GM19023 (cell line): ENCODE measurements at regions not wholly inside any gene's neighbourhood (a gene's known extent, or its start where the extent isn't known, plus 50 kb on each side); places are given as distances from the start of the nearest gene placed in this dataset.

Experiments
- ATAC-seq: cut with Tn5 transposase; IDR thresholded peaks from one replicate; pipeline ENCODE4 v1.9.1; 2021; ENCODE audit warnings: mild to moderate bottlenecking, moderate library complexity; ENCODE audit not compliant: unreplicated experiment

DNA sequence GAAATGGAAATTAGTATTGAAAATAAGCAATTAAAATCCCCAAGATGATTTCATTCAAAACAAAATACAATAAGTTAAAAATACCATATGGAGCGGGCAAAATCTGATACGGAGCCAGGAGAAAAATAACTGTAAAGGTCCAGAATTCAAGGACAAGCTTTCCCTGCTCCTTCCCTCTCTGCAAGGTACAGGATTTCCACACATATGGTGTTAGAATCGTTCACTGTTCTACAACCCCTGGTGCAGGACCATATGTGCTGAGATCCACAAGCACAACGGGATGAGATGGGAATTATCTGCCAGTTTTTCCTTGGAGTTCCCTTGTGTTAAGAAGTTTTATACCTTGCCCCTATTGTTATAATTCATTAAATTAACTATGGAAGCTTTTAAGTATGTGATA is 94.7 kb upstream of the DMAC1 start:
- no peak for ATAC-seq

DNA sequence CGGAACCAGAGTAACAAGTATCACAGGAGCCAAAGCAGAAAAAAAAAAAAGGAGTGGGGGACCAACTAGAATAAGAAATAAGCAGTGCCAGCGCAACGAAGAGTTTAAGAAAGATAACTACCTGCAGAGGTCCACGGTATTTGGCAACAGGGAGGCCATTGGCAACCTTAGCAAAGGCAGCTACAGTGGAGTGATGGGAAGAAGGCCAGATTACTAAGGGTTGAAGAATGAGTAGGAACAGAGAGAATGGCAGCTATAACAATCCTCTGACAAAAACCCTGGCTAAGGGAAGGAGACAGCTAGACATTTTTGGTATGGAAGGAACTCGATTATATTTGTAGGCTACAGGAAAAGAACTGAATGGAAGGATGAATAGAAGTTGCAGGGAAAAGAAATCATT is 93.4 kb upstream of the DMAC1 start:
- ATAC-seq, result no peak

DNA sequence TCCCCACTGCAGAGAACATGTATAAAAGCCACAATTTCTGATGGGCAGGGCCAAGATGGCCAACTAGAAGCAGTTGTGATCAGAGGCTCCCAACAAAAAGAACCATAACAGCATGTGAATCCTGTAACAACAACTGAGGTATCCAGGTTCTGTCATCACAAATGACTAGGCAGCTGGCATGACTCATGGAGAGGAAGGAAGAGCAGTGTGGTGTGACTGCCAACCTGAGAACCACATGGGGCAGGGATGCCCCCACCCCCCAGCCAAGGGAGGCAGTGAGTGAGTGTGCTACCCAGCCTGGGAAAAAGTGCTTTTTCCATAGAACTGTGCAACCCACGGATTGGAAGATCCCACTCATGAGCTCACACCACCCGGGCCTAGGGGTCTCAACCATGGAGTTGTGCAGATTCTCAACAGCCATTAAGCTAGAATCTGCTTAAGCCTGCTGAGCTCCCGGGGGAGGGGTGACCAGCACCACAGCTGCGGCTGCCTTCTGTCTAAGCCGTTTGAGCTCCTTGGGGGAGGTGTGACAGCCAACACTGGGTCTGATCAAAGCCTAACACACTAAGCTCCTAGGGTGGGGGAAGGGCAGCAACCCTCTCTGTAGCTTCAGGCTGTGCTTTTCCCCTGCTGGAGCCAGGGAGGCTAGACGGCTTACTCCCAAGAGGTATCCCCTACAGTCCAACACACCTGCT is 80.1 kb upstream of the DMAC1 start:
- ATAC-seq, result no peak

DNA sequence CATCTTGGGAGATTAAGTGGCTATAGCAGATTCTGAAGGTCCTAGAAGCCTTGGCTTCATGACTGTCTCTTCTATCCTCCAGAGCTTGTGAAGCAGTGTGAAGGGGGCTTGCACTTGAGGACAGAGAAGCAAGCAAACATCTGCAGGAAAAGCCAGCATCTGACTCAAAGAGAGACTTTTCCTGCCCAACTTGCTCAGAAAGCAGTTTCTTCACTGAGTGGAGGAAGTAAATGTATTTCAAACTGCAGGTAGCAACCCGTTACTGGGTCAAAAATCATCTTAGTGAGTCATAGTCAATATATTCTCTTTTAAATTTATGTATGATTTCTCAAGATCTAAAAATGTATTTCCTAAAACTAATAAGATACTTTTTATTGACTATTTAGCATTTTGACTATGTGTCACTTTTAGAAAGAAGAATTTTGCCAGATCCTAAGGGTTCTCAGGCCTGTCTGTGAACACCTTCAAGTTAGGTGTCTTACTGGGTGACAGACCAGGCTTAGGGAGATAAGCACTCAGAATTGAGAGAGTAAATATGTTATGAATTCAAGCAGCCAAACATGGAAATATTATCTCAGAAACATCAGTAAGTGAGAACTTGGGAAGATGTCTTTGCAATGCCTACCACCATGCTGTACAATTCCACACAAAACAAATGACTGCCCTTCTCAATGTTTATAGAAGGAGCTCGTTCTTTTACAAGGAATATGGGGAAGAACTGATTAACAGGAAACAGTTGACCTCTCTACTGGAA is 72.6 kb upstream of the DMAC1 start:
- no peak for ATAC-seq

DNA sequence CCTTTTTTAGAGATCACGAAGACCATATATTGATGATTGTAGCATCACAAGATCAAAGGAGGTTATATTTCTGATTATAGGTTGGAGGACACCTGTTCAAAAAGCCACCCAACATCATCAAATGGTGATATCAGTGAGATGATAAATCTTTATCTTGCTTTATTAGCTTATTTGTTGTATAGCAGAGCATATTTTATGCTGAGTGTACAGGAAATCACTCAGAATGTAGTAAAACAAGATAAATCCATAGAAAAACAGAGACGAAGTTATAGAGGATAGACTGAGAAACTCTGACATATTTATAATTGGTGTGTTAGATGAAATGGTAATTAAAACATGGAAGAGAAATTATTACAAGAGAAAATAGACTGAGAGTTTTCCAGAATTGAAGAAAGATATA is 69.8 kb upstream of the DMAC1 start:
- no peak for ATAC-seq

DNA sequence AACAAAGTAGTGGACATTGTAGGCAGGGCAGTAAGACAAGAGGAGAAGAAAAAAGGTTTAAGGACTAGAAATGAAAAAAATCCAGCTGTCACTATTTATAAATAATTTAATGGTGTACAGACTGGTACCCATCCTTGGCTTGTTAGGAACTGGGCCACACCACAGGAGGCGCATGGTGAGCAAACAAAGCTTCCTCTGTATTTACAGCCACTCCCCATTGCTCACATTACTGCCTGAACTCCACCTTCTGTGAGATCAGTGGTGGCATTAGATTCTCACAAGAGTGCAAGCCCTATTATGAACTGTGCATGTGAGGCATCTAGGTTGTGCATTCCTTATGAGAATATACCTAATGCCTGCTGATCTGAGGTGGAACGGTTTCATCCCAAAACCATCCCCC is 62.6 kb upstream of the DMAC1 start:
- no peak for ATAC-seq

DNA sequence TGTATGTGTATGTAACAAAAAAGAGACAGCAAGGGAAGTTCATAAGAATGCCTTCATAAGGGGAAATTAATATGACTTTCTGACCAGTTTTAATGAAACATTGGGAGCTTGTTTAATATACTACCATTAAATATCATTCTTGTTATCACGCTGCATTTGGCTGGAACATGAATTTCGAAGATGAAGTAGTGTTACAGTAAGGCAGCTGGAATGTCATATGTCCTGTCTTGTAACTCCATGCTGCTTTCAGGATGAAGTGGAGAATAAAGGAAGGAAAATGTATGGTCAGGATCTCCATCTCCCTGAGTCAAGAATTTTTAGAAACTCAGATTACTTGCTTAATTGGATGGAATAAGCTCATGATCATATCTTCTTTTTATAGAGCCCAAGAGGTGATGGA is 61.5 kb upstream of the DMAC1 start:
- ATAC-seq, result no peak

DNA sequence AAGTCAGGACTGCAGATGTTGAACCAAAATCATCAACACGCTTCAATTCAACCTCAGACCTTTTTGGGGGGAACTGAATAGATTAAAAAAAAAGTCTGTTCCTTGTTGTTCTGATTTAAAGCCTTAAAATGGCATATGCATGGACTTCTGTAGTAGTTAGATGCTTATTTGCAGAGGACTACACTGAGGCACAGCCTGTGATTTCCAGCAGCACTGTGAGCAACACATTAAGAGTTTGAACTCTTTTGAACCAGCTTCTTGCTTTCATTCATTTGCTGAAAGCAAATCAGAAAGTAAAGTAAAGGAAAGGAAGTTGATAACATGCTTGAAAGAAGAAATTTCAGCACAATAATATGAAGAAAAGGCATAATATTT is 60.7 kb upstream of the DMAC1 start:
- ATAC-seq, result no peak

DNA sequence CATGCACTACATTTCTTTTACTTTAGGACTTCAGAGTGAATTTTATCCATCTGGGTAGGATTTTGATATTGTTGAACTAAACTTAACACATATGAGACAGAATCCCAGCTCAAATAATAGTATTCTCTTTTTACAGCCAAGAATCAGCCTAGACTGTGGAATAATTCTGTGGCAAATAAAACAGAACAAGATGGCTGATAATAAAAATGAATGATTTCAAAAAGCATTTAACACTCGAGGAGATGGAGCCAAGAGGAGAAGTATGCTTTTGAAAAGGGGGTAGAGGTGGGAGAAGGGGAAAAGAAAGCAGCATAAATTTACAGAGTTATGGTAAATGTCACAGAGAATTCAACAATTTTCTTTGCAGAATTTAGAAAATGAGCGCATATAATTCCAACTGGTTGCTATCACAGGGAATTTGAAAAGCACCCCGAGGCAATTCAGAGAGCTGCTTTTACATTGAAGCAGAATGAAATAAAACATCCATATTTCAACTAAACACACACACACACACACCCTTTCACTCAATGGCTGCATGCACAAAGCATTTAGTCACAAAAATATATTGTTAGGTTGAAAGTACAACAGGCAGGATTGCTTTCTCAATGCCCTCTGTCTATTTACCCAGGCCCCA is 60.2 kb upstream of the DMAC1 start:
- ATAC-seq, result no peak

DNA sequence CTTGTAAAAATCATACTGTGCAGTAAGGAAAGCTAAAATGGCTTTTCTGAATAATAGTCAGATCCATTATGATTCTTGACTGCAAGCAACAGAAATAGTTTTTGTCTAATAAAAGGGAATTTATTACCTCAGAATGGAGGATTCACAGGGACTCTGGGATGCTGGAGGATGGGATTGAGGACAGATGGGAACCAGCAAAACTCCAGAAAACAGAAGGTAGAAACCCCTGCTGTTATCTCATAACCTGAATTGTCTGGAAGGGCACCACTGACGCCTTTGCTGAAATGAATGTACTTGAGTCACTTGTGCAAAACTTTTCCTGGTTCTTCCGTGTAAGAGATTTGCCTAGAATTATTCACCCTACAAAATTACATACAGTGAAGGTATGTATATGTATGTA is 58.6 kb upstream of the DMAC1 start:
- no peak for ATAC-seq

DNA sequence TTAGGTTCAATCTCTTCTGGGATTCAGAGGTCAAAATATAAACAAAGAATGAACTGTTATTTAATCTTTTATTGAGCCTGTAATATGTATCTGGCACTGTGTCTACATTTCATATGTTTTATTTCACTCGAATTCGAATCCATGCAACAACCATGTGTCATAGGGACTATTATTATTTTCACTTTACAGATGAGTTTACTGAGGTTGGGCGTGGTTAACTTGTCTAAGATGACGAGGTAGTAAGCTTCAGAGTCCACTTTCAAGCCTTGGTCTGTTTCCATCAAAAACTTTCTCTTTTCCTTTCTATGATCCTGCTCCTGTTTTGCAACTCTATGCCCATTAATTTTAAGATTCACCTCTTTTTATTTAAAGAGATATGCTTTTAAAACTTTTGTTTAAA is 55.2 kb upstream of the DMAC1 start:
- no peak for ATAC-seq
